Small intestine (tissue), 7 donors: ENCODE measurements at regions not wholly inside any gene's neighbourhood (a gene's known extent, or its start where the extent isn't known, plus 50 kb on each side); places are given as distances from the start of the nearest gene placed in this dataset.

Source experiments
- DNase-seq, 2 donors: peaks; one replicate each; pipeline versions ENCODE4 v3.0.0 to v3.0.0-alpha.2; 2013
- FAIRE-seq: peaks from 2 replicates; lab custom pipeline; 2012; peaks lifted over from hg19 to GRCh38; lab: Jason Lieb, UNC
- H3K27ac ChIP-seq, 3 donors: one replicate each; pipeline ENCODE4 v1.5.1; 2013; ENCODE audit warnings: low read length in 2 of 3, mild to moderate bottlenecking in 2 of 3, control low read depth in 1 of 3, inconsistent platforms in 1 of 3, low read depth in 1 of 3, moderate library complexity in 1 of 3
- H3K27me3 ChIP-seq, 3 donors: one replicate each; pipeline ENCODE4 v1.6.1; 2013; ENCODE audit warnings: low read length in 3 of 3, inconsistent platforms in 1 of 3; ENCODE audit not compliant: control insufficient read depth in 3 of 3, insufficient read depth in 3 of 3
- H3K36me3 ChIP-seq, 3 donors: one replicate each; pipeline ENCODE4 v1.6.1; 2013; ENCODE audit warnings: low read length in 3 of 3, inconsistent platforms in 1 of 3, low read depth in 1 of 3, mild to moderate bottlenecking in 1 of 3, moderate library complexity in 1 of 3; ENCODE audit not compliant: control insufficient read depth in 3 of 3, insufficient read depth in 2 of 3
- H3K4me1 ChIP-seq, 3 donors: one replicate each; pipeline ENCODE4 v1.6.1; 2013; ENCODE audit warnings: low read length in 2 of 3, inconsistent platforms in 1 of 3, low read depth in 1 of 3, mild to moderate bottlenecking in 1 of 3, moderate library complexity in 1 of 3; ENCODE audit not compliant: control insufficient read depth in 3 of 3, insufficient read depth in 2 of 3
- H3K4me3 ChIP-seq, 3 donors: one replicate each; pipeline ENCODE4 v1.5.1; 2013; ENCODE audit warnings: low read length in 3 of 3, control low read depth in 1 of 3, inconsistent platforms in 1 of 3, low read depth in 1 of 3, mild to moderate bottlenecking in 1 of 3, moderate library complexity in 1 of 3
- H3K9me3 ChIP-seq, 2 donors: one replicate each; pipeline ENCODE4 v1.6.1; 2013; ENCODE audit warnings: low read depth in 1 of 2, low read length in 1 of 2; ENCODE audit not compliant: control insufficient read depth in 2 of 2, insufficient read depth in 1 of 2
- WGBS, 3 donors: extraction: QIAGEN DNeasy Blood & Tissue Kit; methylation state at CpG; one replicate each; pipeline ENCODE4 v1.1.7; 2013; 5-methylcytosine and 5-hydroxymethylcytosine counted together
- donor health status: healthy with polysubstance abuse.
- donor health status: control.
- donor health status: control.
- donor health status: Bipolar disorder and iron deficiency.
- donor health status: healthy.

DNA sequence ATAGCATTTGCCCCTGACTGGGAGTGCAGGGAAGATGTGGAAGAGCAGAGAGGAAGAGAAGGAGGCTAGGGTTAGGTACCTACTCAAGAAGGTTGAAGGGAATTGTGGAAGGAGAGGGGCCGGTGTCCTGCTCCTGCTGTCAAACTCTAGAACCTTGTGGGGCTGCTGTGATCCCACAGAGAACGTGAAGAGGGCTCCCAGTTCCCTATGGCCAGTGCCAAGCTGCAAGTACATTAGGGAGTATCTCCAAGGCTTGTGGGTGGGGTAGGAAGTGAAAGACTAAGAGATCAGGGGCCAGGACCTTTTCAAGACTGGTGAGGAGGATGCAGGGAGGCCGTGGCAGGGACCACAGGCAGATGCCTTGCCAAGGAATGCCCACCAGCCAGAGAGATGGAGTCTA, 263.4 kb downstream of the CDH26 start:
- Histone ChIP-seq H3K27me3 (no peaks in the 10 kb centered on the region), H3K4me3 (no peak overlapping the region), H3K9me3 (no peaks in the 10 kb centered on the region), H3K36me3 (no peaks in the 10 kb centered on the region), H3K27ac (no peak overlapping the region), H3K4me1 (no peaks in the 10 kb centered on the region)
- 52 to 71% (median 56%) methylated on average over 3 of the region's 3 CpGs for WGBS, 3 donors
- FAIRE-seq (no peak), DNase-seq (no peak)

DNA sequence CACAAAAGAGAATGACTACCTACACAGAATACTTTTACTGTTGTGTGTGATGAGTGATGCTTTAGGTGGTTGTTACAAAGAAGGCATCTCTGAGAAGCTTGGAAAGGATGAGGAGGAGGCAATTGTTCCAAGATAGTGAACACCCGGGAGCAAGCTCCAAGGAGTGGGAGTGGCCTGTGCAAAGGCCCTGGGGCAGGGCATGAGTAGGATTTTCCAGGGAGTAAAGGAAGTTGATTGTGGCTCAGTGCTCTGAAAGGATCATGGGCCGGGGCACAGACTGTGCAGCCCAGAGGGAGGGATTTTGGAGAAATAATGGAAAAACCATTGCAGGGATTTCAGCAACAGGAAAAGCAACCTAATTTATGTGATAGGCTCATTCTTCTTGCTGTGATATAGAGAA, 264.3 kb downstream of the CDH26 start:
- H3K9me3 ChIP-seq: no peaks in the 10 kb centered on the region
- no peaks in the 10 kb centered on the region for H3K4me1 ChIP-seq
- H3K27ac ChIP-seq: no peak overlapping the region
- DNase-seq: no peak
- H3K27me3 ChIP-seq: no peaks in the 10 kb centered on the region
- H3K4me3 ChIP-seq: no peak overlapping the region
- 0 to 65% (median 64%) methylated on average over 2 of the region's 2 CpGs for WGBS, 3 donors
- H3K36me3 ChIP-seq: no peaks in the 10 kb centered on the region
- no peak for FAIRE-seq

DNA sequence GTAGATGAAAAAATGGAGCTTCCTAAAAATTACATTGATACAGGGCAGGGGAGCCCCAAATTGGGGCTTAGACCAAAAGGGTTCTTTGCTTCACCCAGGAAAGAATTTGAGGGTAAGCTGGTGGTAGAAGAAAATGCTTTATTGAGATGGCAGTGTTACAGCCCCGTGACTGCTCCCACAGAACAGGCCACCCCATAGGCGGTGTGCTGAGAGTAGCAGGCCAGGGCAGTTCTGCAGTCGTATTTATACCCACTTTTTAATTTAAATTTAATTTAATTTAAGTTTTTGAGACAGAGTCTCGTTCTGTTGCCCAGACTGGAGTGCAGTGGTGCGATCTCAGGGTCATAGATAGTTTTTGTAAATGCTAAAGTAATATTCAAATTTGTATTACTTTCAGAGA, 265.0 kb downstream of the CDH26 start:
- no peak overlapping the region for H3K4me3 ChIP-seq
- H3K36me3 ChIP-seq: no peaks in the 10 kb centered on the region
- no peaks in the 10 kb centered on the region for H3K27me3 ChIP-seq
- H3K27ac ChIP-seq: no peak overlapping the region
- DNase-seq (no peak), FAIRE-seq (no peak)
- H3K9me3 ChIP-seq: no peaks in the 10 kb centered on the region
- 66 to 78% (median 77%) methylated on average over 5 of the region's 5 CpGs for WGBS, 3 donors
- no peaks in the 10 kb centered on the region for H3K4me1 ChIP-seq

DNA sequence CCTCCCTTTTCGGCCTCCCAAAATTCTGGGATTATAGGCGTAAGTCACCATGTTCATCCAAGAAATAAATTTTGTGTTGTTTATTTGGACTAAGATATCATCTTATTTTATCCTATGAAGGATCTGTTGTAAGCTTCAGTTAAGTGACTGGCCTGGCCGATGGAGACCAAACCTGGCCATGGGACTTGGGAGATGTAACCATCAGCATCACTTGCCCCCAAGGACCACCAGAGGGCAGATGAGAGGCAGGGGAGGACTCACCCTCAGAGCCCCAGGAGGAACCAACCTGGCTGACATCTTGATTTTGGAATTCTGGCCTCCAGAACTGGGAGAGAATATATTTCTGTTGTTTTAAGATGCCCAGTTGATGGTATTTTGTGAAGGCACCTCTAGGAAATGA, 266.7 kb downstream of the CDH26 start:
- H3K9me3 ChIP-seq: no peaks in the 10 kb centered on the region
- no peak overlapping the region for H3K4me3 ChIP-seq
- WGBS, 3 donors: 85 to 94% (median 89%) methylated on average over 3 of the region's 3 CpGs
- DNase-seq: no peak
- no peaks in the 10 kb centered on the region for H3K36me3 ChIP-seq
- no peak overlapping the region for H3K27ac ChIP-seq
- no peaks in the 10 kb centered on the region for H3K27me3 ChIP-seq
- FAIRE-seq: no peak
- no peaks in the 10 kb centered on the region for H3K4me1 ChIP-seq

DNA sequence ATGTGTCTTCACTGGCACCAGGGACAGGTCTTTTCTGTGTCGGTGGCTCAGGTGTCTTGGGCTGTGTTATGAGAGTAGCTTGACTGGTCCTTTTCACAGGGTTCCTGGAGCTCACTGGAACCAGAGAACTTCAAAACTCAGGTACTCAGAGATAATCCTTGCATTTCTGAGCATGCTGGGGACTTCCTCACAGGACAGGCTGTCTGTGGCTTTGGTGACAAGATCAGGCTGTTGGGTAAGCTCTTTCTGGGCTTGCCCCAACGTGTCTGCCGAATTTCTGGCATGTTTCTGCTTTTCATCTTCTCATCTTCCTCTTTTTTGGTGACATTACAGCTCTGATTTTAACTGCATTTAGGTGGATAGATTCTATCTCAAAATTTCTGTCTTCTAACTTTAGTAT, 270.0 kb downstream of the CDH26 start:
- H3K36me3 ChIP-seq: no peaks in the 10 kb centered on the region
- H3K4me1 ChIP-seq: no peaks in the 10 kb centered on the region
- no peak for DNase-seq
- no peak overlapping the region for H3K4me3 ChIP-seq
- no peaks in the 10 kb centered on the region for H3K9me3 ChIP-seq
- FAIRE-seq: no peak
- H3K27me3 ChIP-seq: peaks cover 0 to 2% (median 0%) of the 10 kb centered on the region in 3 donors
- no peak overlapping the region for H3K27ac ChIP-seq
- WGBS, 3 donors: 59 to 68% (median 65%) methylated on average over 3 of the region's 3 CpGs

DNA sequence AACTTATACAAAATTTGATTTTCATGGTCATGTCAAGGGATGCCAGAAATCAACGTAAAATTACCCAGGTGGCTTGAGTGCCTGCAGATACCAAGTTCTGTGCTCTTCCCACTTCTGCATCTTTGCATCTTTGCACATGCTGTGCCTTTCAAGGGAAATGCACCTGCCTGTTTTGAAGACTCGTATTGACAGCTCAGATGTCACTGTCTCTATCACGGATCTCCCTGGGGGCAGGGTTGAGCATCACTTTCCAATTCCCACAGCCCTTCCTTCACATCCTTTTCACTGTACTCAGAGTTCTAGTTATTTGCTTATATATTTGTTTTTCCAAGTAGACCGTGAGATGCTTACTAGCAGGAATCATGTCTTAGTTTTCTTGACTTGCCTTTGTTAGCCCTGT, 274.2 kb downstream of the CDH26 start:
- FAIRE-seq (no peak), DNase-seq (no peak)
- WGBS, 3 donors: 74 to 83% (median 80%) methylated on average over 4 of the region's 4 CpGs
- Histone ChIP-seq H3K9me3 (no peaks in the 10 kb centered on the region), H3K27me3 (peaks cover 0 to 2% (median 0%) of the 10 kb centered on the region in 3 donors), H3K4me3 (no peak overlapping the region), H3K4me1 (no peaks in the 10 kb centered on the region), H3K27ac (no peak overlapping the region), H3K36me3 (no peaks in the 10 kb centered on the region)

DNA sequence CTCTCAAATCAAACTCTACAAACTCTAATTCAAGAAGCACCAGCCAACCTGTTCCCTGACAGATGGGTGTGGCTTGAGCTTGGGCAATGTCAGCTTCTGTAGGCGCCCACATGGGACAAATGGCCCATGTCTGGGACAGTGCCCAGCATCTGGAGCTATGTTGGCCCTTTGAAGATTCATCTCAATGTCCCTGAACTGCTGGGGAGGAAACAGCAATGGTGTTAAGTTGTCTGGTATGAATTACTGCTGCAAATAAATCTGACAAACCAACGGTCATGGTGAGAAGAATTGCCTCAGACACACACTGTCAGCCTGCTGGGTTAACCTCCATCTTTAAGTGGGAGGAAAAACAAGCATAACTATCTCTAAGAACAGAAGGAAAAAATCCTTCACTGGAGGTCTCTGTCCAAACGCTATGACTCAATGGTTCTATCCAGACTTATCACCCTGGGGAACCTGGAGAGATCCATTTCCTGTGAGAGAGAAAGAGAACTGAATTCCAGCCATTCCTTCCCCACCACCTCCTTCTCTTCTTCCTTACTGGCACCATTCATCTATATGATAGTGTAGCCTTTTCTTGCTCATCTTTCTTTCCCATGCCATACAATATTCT, 274.9 kb downstream of the CDH26 start:
- no peaks in the 10 kb centered on the region for H3K4me1 ChIP-seq
- H3K4me3 ChIP-seq: no peak overlapping the region
- peaks cover 0 to 2% (median 0%) of the 10 kb centered on the region in 3 donors for H3K27me3 ChIP-seq
- no peak for FAIRE-seq
- no peaks in the 10 kb centered on the region for H3K9me3 ChIP-seq
- DNase-seq: no peak
- H3K36me3 ChIP-seq: no peaks in the 10 kb centered on the region
- WGBS, 3 donors: 60 to 72% (median 62%) methylated on average over 3 of the region's 3 CpGs
- no peak overlapping the region for H3K27ac ChIP-seq

DNA sequence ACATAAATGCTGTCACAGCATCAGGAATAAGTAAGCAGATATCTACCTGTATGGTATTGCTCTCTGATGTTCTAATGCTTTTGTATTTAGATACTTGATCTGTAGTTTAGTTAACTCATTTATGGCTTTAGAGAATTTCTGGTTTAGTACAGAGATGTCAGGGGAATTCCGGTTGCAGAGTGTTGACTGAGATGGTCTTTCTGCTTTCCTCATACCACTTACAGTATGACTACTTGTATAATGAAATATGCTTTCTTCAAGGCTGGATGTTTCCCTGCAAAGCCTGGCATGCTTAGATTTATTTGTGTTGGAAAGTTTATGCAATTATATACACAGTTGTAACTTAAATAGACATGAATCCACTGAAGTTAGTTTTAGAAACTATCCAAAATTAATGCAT, 278.4 kb downstream of the CDH26 start:
- FAIRE-seq: no peak
- H3K4me3 ChIP-seq: no peak overlapping the region
- no peak overlapping the region for H3K27ac ChIP-seq
- no peaks in the 10 kb centered on the region for H3K4me1 ChIP-seq
- 57 to 80% (median 68%) methylated on average over 1 of the region's 1 CpG for WGBS, 3 donors
- no peaks in the 10 kb centered on the region for H3K36me3 ChIP-seq
- peaks cover 0 to 2% (median 0%) of the 10 kb centered on the region in 3 donors for H3K27me3 ChIP-seq
- no peaks in the 10 kb centered on the region for H3K9me3 ChIP-seq
- no peak for DNase-seq

DNA sequence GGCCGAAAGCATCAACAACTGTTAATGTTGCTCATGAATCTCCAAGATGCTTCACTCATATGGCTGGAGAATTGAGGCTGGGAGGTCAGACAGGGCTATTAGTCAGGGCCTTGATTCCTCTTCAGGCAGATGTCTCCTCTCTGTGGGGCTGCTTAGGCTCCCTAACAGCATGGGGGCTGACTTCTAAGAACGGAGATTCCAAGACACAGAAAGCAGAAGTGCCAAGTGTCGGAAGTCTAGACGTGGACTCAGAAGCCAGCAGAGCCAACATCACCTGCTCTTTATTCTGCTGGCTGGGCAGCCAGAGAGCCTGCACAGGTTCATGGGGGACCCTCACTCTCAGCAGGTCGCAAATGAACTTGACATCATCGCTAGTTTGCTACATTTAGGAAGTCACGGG, 279.8 kb downstream of the CDH26 start:
- H3K9me3 ChIP-seq: no peaks in the 10 kb centered on the region
- peaks cover 0 to 2% (median 0%) of the 10 kb centered on the region in 3 donors for H3K27me3 ChIP-seq
- no peak overlapping the region for H3K27ac ChIP-seq
- H3K36me3 ChIP-seq: no peaks in the 10 kb centered on the region
- 64 to 82% (median 77%) methylated on average over 7 of the region's 7 CpGs for WGBS, 3 donors
- H3K4me1 ChIP-seq: no peaks in the 10 kb centered on the region
- DNase-seq (no peak), FAIRE-seq (no peak)
- H3K4me3 ChIP-seq: no peak overlapping the region
